ENCODE measurements at regions not wholly inside any gene's neighbourhood (a gene's known extent, or its start where the extent isn't known, plus 50 kb on each side); places are given as distances from the start of the nearest gene placed in this dataset.
A peak's percentile ranks its signal among the peaks of the same experiment; 100 is the strongest.
"Not testable (repeated sequence)": the region's sequence is repeated elsewhere in the genome, so short reads cannot be mapped to it uniquely, and the experiment has no call there.

GRCh38 chr20:4468114-4468513 lies 218.1 kb upstream of the PRNP start:
- no peak for DNase-seq (ENCODE audit: low read depth)

- DNase-seq (ENCODE audit: low read depth) = no peak
These were observed 216.9 kb upstream of the ADRA1D start for GRCh38 chr20:4465855-4466545.

GRCh38 chr20:4465212-4465611 lies 216.1 kb upstream of the ADRA1D start:
- DNase-seq (ENCODE audit: low read depth) = no peak

GRCh38 chr20:4462801-4463200 lies 213.7 kb upstream of the ADRA1D start:
- not testable (repeated sequence) for DNase-seq (ENCODE audit: low read depth)

GRCh38 chr20:4459081-4459480 lies 210.0 kb upstream of the ADRA1D start:
- no peak for DNase-seq (ENCODE audit: low read depth)

GRCh38 chr20:4457566-4458543 lies 208.8 kb upstream of the ADRA1D start:
- no peak for DNase-seq (ENCODE audit: low read depth)

- no peak for DNase-seq (ENCODE audit: low read depth)
These were observed 206.9 kb upstream of the ADRA1D start for GRCh38 chr20:4455996-4456395.

- DNase-seq (ENCODE audit: low read depth) = no peak
These were observed 206.2 kb upstream of the ADRA1D start for GRCh38 chr20:4455301-4455701.

- DNase-seq (ENCODE audit: low read depth) = no peak
These were observed 205.0 kb upstream of the ADRA1D start for GRCh38 chr20:4454111-4454510.

GRCh38 chr20:4453359-4453758 lies 204.3 kb upstream of the ADRA1D start:
- DNase-seq (ENCODE audit: low read depth) = no peak

GRCh38 chr20:4451487-4452081 lies 202.5 kb upstream of the ADRA1D start:
- DNase-seq (ENCODE audit: low read depth) = no peak

GRCh38 chr20:4449957-4450715 lies 201.0 kb upstream of the ADRA1D start:
- DNase-seq (ENCODE audit: low read depth) = no peak

GRCh38 chr20:4445784-4446183 lies 196.7 kb upstream of the ADRA1D start:
- no peak for DNase-seq (ENCODE audit: low read depth)

- DNase-seq (ENCODE audit: low read depth) = no peak
These were observed 196.2 kb upstream of the ADRA1D start for GRCh38 chr20:4445331-4445730.

- DNase-seq (ENCODE audit: low read depth) = peak; percentile 83
These were observed 195.3 kb upstream of the ADRA1D start for GRCh38 chr20:4444404-4444803.

GRCh38 chr20:4443016-4443415 lies 193.9 kb upstream of the ADRA1D start:
- DNase-seq (ENCODE audit: low read depth) = no peak

GRCh38 chr20:4441871-4442270 lies 192.8 kb upstream of the ADRA1D start:
- no peak for DNase-seq (ENCODE audit: low read depth)

- DNase-seq (ENCODE audit: low read depth) = no peak
These were observed 192.1 kb upstream of the ADRA1D start for GRCh38 chr20:4441191-4441590.

GRCh38 chr20:4439461-4439860 lies 190.4 kb upstream of the ADRA1D start:
- no peak for DNase-seq (ENCODE audit: low read depth)

GRCh38 chr20:4437131-4437530 lies 188.0 kb upstream of the ADRA1D start:
- no peak for DNase-seq (ENCODE audit: low read depth)

GRCh38 chr20:4435671-4436455 lies 186.8 kb upstream of the ADRA1D start:
- no peak for DNase-seq (ENCODE audit: low read depth)
